GM21447 (cell line): ENCODE measurements at regions not wholly inside any gene's neighbourhood (a gene's known extent, or its start where the extent isn't known, plus 50 kb on each side); places are given as distances from the start of the nearest gene placed in this dataset.

Source experiments
- ATAC-seq: cut with Tn5 transposase; IDR thresholded peaks from one replicate; pipeline ENCODE4 v1.9.1; 2021; ENCODE audit not compliant: unreplicated experiment

DNA sequence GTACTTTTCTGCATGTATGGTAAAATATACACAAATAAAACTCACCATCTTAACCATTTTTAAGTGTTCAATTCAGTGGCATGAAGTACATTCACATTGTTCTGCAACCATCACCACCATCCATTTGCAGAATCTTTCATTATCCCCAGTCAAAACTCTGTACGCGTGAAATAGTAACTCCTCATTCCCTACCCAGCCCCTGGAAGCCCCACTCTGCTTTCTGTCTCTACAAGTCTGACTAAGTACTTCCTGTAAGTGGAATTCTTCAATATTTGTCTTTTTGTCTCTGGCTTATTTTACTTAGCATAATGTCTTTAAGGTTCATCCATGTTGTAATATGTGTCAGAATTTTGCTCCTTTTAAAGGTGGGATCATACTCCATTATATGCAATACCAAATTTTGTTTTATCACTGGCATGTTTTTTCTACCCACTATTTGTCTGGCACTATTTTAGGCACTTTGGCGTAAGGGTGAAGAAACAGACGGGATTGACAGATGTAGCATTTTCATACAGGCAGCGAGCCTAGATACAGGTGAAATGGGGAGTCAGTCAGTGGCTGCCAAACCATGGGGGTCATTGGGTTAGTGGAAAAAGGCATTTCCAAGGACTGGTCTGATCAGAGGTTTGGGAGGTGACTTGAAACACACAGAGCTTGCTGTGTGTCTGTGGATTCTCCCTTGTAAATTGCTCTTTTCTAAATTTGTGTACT, 163.2 kb upstream of the MYCN start:
- no peak for ATAC-seq

DNA sequence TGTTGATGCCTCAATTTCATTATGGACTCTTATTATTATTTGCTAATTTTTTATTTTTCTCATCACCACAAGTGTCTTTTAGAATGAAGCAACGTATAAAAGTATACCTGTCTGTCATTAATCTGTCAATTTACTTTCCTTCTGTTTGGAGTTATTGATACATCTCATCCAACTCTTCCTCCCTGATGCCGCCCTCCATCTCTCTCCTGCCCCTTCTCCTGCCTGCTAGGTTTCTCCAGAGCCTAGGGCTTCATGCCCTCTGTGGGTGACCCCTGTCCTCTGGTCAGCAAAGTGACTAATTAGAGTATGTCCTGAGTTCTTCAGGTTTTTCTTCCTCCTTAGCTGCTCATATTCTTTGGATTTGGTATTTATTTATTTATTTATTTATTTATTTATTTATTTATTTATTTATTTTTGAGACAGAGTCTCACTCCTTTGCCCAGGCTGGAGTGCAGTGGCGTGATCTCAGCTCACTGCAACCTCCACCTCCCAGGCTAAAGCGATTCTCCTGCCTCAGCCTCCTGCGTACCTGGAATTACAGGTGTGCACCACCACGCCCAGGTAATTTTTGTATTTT, 162.5 kb upstream of the MYCN start:
- ATAC-seq, result no peak

DNA sequence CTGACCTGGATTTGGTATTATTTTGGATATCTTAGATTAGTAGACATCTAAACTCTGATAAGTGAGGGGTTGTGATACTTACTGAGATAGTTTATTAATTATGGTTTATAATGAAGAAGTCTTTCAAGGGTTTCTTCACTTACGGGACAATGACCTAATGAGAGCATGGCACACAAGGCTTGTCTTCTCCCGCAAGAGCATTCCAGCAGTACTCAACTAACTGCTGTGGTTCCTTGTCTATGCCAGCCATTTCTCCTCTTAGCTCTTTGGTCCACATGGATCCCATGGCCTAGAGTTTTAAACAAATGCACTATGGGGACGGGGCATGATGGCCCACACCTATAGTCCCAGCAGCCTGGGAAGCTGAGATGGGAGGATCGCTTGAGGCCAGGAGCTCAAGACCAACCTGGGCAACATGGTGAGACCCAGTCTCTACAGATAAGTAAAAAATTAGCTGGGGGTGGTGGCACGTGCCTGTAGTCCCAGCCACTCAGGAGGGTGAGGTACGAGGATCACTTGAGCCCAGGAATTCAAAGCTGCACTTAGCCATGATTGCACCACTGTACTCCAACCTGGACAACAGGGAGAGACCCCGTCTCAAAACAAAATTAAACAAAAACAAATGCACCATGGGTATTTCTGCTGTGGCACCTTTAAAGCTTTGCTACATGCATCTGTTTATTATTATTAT, 161.7 kb upstream of the MYCN start:
- no peak for ATAC-seq

- no peak for ATAC-seq
Observed at GRCh38 chr2:15779381-15780041, 160.8 kb upstream of the MYCN start.

- no peak for ATAC-seq
Observed at GRCh38 chr2:15780234-15780633, 160.1 kb upstream of the MYCN start.

- no peak for ATAC-seq
Observed at GRCh38 chr2:15780912-15781574, 159.3 kb upstream of the MYCN start.

GRCh38 chr2:15782009-15782751, 158.2 kb upstream of the MYCN start:
- no peak for ATAC-seq

DNA sequence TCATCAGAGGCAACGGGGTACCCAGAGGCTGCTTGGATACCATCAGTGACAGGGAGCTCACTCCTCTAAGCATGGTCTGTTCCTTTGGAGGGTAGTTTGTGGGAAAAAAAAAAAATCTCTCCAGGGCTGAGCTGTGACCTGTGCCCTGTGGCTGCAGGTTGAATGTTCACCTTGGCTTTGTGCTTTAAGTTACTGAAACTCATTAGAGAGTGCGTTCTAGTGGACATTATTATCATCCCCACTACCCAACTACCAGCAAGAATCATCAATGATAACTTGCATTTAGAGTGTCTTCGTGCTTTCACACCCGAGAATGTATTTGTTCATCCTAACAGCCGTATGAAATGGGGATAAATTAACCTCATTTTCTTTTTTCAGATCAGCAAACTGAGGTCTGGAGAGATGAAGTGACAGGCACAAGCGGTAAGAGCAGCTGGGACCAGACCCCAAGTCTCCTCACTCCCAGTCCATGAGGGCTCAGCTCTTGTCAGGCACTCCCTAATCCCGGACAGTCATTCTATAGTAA, 157.5 kb upstream of the MYCN start:
- ATAC-seq, result no peak

- ATAC-seq, result no peak
Observed at GRCh38 chr2:15783489-15783888, 156.9 kb upstream of the MYCN start.

DNA sequence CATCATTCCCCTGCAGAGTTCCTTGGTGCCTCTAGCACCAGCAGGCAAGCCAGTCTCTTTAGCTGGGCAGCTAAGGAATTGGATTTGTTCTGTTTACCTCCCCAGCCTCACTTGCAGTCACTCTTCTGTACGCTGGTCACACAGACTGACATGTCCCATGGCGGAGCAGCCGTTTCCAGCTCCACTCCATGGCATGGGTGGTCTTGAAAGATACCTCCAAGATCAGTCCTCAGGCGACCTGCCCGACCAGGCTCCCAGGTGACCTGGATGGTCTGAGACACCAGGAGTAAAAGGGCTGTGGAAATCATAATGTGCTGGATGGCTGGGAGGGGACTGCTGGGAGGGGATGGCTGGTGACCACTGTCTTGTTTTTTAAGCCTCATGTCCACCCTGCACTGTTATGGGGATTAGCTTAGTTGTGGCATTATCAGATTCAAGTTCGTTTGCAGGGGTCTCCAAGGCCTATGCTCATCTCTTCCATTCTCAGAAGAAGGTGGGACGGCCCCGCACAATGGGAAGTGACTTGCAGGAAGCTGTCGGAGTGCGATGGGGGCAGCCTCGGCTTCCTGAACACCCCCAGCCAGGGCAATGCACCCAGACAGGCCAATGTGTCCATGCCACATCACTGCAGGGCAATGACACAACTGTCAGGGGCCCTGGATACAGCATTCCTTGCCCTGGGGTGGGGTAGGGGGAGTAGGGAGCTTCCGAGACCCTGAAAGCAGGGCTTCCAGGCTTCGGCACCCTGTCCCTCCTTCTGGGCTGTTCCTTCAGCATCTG, 156.1 kb upstream of the MYCN start:
- ATAC-seq, result no peak

GRCh38 chr2:15784886-15785801, 155.2 kb upstream of the MYCN start:
- no peak for ATAC-seq

DNA sequence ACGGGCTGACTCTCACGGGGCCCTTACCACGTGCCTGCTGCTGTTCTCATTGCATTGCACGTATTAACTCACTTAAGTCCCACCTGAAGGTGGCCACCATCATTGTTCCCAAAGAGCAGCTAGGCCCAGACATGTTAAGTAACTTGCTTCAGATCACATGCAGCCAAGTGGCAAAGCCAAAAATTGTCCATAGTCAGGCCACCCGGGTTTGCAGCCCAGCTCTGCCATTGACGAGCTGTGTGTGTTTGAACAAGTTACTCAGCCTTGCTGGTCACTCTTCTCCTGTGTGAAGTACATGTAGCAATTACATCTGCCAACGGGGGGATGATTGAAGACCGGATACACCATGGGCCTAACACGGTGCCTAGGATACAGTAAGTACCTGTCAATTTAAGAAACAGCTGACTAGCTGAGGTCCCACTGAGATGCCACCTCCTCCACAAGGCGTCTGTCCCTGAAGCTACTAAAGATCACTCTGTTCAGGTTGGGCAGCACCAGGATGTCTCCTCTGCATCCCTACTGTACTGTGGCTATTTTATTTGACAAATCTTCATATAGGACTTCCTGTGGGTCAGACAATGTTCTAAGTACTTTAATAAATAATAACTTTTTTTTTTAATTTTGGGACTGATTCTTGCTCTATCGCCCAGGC, 154.2 kb upstream of the MYCN start:
- ATAC-seq, result no peak

DNA sequence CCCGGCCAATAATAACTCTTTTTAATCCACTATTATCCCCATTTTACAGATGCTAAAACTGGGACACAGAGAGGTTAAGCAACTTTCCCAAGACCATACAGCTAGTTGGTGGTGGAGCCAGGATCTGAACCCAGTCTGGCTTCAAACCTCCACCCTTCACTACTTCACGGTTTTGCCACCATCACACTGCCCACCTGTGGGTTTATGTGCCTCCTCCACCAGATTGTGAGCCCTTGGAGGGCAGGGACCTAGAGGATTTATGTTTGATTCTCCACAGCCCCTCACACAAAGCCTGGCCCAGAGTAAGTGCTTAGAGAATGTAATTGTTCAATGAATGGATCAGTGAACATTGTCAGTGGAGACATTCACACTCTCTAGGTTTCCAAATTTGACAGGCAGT, 153.4 kb upstream of the MYCN start:
- ATAC-seq, result no peak

DNA sequence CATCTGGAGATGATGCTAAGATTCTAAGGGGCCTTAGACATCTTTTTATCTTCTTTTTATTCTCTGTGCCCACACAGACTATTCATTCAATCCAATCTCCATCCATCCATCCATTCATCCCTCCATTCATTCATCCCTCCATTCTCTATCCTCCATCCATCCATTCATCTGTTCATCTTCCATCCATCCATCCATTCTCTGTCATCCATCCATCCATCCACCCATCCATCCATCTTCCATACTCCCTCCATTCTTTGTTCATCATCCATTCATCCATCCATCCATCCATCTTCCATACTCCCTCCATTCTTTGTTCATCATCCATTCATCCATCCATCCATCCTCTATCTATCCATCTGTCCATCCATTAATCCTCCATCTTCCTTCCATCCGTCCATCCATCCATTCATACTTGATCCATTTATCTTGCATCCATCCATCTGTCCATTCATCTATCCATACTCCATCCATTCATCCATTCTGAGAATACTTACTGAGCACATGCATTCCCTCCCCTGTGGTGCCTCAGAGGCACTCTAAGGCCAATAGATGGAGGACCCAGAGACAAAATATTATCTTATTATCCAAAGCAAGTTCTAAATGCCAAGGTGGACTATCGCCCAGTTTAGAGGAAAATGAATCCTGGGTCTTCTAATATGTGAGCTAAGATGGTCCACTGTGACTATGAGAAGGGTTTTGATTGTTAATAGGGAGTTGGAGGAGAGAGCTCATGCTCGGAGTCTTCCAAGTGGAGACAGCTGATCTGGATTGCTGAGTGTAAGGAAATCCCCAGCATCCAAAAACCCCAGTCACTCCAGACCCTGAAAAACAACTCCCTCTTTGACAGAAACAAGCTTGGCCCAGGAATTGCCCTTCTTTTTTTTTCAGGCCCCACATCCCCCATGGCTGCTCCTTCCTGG, 152.6 kb upstream of the MYCN start:
- ATAC-seq, result no peak

DNA sequence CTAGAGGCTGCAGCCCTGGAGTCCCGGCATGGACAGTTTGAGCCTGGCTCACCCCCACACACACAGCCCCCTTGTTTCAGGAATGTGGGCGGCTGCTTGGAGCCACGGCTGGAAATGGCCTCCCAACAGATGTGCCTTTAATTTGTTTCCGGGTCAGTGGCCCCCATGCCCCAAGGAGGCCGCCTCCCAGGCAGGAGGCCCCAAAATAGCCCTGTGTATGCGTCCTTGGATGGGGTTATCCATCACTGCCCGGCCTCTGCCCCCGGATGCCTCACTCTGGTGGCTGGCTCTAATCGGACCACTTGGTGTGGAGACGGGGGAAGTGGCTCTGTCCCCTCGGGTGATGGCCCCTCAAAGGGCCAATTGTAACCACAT, 151.9 kb upstream of the MYCN start:
- ATAC-seq, result no peak

- no peak for ATAC-seq
Observed at GRCh38 chr2:15788830-15789229, 151.5 kb upstream of the MYCN start.

- no peak for ATAC-seq
Observed at GRCh38 chr2:15789381-15790062, 150.8 kb upstream of the MYCN start.
